SU-DHL-6 (cell line): ENCODE measurements at regions not wholly inside any gene's neighbourhood (a gene's known extent, or its start where the extent isn't known, plus 50 kb on each side); places are given as distances from the start of the nearest gene placed in this dataset.

Source experiments
- CTCF ChIP-seq: fragments of 200-600 bp; sonication (generic); IDR thresholded peaks from one replicate; pipeline ENCODE4 v1.5.1; 2017; ENCODE audit warnings: antibody characterized with exemption, mild to moderate bottlenecking, low read length, moderate library complexity; ENCODE audit not compliant: insufficient read depth, poor library complexity, severe bottlenecking
- EZH2phosphoT487 ChIP-seq: fragments of 200-600 bp; sonication (generic), shearing (Covaris generic); conservative IDR thresholded peaks from 2 replicates; pipeline ENCODE4 v1.6.1; 2018; ENCODE audit warnings: mild to moderate bottlenecking, antibody characterized with exemption, low read length, moderate library complexity, mixed read lengths

- TF ChIP-seq CTCF: no peak
- no peak for TF ChIP-seq EZH2phosphoT487
Observed at GRCh38 chr6:155740781-155741399, 285.3 kb upstream of the NOX3 start.
